Activated T-helper 1 cell treated with anti-CD3 and anti-CD28 coated beads, Interleukin-12 subunit alpha, Interleukin-12 subunit beta, Interleukin-2, Interleukin-4 antibody, amounts not matched to agents 30 ng/mL and 10 ng/mL and 1 ng/mL, durations not matched to agents 14 hours and 24 hours and 36 hours (primary cell): ENCODE measurements at regions not wholly inside any gene's neighbourhood (a gene's known extent, or its start where the extent isn't known, plus 50 kb on each side); places are given as distances from the start of the nearest gene placed in this dataset.
"Not testable (repeated sequence)": the region's sequence is repeated elsewhere in the genome, so short reads cannot be mapped to it uniquely, and the experiment has no call there.

Source experiments
- DNase-seq: peaks from one replicate; pipeline ENCODE4 v3.0.0; 2021; ENCODE audit warnings: low spot score
- H3K27ac Mint-ChIP-seq: one replicate; pipeline ENCODE4 v1.8.0; 2021; ENCODE audit warnings: mild to moderate bottlenecking, mixed read lengths
- H3K27me3 Mint-ChIP-seq: one replicate; pipeline ENCODE4 v1.8.0; 2022; ENCODE audit warnings: mild to moderate bottlenecking, moderate library complexity, mixed read lengths; ENCODE audit not compliant: insufficient read depth
- H3K36me3 Mint-ChIP-seq: one replicate; pipeline ENCODE4 v1.8.0; 2021; ENCODE audit warnings: low read depth, mixed read lengths
- H3K4me1 Mint-ChIP-seq: one replicate; pipeline ENCODE4 v1.8.0; 2021; ENCODE audit warnings: low read depth, mixed read lengths
- H3K4me3 Mint-ChIP-seq: one replicate; pipeline ENCODE4 v1.8.0; 2021; ENCODE audit warnings: mild to moderate bottlenecking, moderate library complexity, mixed read lengths
- H3K9me3 Mint-ChIP-seq: one replicate; pipeline ENCODE4 v1.8.0; 2021; ENCODE audit warnings: mixed read lengths
- intact Hi-C: fragments of 100-400 bp; cut with micrococcal nuclease; formaldehyde crosslinking; loops from one replicate; pipeline ENCODE4 v1.15.1; 2024

GRCh38 chr9:135286187-135286925 is 193.2 kb upstream of the PPP1R26 start:
- H3K4me3 Mint-ChIP-seq, H3K36me3 Mint-ChIP-seq, intact Hi-C loops, DNase-seq, H3K4me1 Mint-ChIP-seq, H3K9me3 Mint-ChIP-seq, H3K27ac Mint-ChIP-seq, H3K27me3 Mint-ChIP-seq: not testable (repeated sequence)

- DNase-seq = no peak
- Mint-ChIP-seq H3K4me1 (peaks cover 5% of the 10 kb centered on the region), H3K27me3 (peaks cover 5% of the 10 kb centered on the region), H3K9me3 (peaks cover 9% of the 10 kb centered on the region), H3K27ac (no peak overlapping the region), H3K4me3 (no peak overlapping the region), H3K36me3 (no peaks in the 10 kb centered on the region)
- intact Hi-C loops = no loop called here
These were observed 192.6 kb upstream of the PPP1R26 start for GRCh38 chr9:135286961-135287360.

- Mint-ChIP-seq H3K36me3 (no peaks in the 10 kb centered on the region), H3K4me3 (no peak overlapping the region), H3K27me3 (peaks cover 5% of the 10 kb centered on the region), H3K4me1 (peaks cover 5% of the 10 kb centered on the region), H3K9me3 (peaks cover 9% of the 10 kb centered on the region), H3K27ac (no peak overlapping the region)
- no peak for DNase-seq
- intact Hi-C loops = no loop called here
These were observed 192.0 kb upstream of the PPP1R26 start for GRCh38 chr9:135287627-135288026.

GRCh38 chr9:135288054-135288453 is 191.5 kb upstream of the PPP1R26 start:
- Mint-ChIP-seq H3K9me3 (peaks cover 9% of the 10 kb centered on the region), H3K36me3 (no peaks in the 10 kb centered on the region), H3K27me3 (peaks cover 5% of the 10 kb centered on the region), H3K27ac (no peak overlapping the region), H3K4me3 (no peak overlapping the region), H3K4me1 (peaks cover 5% of the 10 kb centered on the region)
- intact Hi-C loops = no loop called here
- no peak for DNase-seq

GRCh38 chr9:135289081-135289491 is 190.5 kb upstream of the PPP1R26 start:
- DNase-seq = no peak
- Mint-ChIP-seq H3K4me1 (peaks cover 5% of the 10 kb centered on the region), H3K9me3 (peaks cover 9% of the 10 kb centered on the region), H3K27ac (no peak overlapping the region), H3K27me3 (peaks cover 5% of the 10 kb centered on the region), H3K36me3 (no peaks in the 10 kb centered on the region), H3K4me3 (no peak overlapping the region)
- intact Hi-C loops = no loop called here

GRCh38 chr9:135290086-135290485 is 189.5 kb upstream of the PPP1R26 start:
- Mint-ChIP-seq H3K27me3 (peaks cover 7% of the 10 kb centered on the region), H3K4me3 (no peak overlapping the region), H3K36me3 (no peaks in the 10 kb centered on the region), H3K4me1 (peaks cover 5% of the 10 kb centered on the region), H3K27ac (no peak overlapping the region), H3K9me3 (peaks cover 9% of the 10 kb centered on the region)
- DNase-seq = no peak
- intact Hi-C loops = no loop called here

GRCh38 chr9:135290566-135290965 is 189.0 kb upstream of the PPP1R26 start:
- no peak overlapping the region for H3K27ac Mint-ChIP-seq
- H3K36me3 Mint-ChIP-seq = no peaks in the 10 kb centered on the region
- H3K4me3 Mint-ChIP-seq = no peak overlapping the region
- H3K27me3 Mint-ChIP-seq = peaks cover 9% of the 10 kb centered on the region
- DNase-seq = no peak
- intact Hi-C loops = no loop called here
- H3K9me3 Mint-ChIP-seq = peaks cover 9% of the 10 kb centered on the region
- peaks cover 5% of the 10 kb centered on the region for H3K4me1 Mint-ChIP-seq

- H3K4me1 Mint-ChIP-seq = peaks cover 5% of the 10 kb centered on the region
- H3K27ac Mint-ChIP-seq = no peak overlapping the region
- no peak for DNase-seq
- peaks cover 9% of the 10 kb centered on the region for H3K27me3 Mint-ChIP-seq
- H3K9me3 Mint-ChIP-seq = peaks cover 9% of the 10 kb centered on the region
- no peaks in the 10 kb centered on the region for H3K36me3 Mint-ChIP-seq
- H3K4me3 Mint-ChIP-seq = no peak overlapping the region
- intact Hi-C loops = no loop called here
These were observed 188.4 kb upstream of the PPP1R26 start for GRCh38 chr9:135291165-135291564.

GRCh38 chr9:135294836-135295235 is 184.7 kb upstream of the PPP1R26 start:
- DNase-seq = no peak
- Mint-ChIP-seq H3K4me3 (no peak overlapping the region), H3K27ac (no peak overlapping the region), H3K9me3 (no peaks in the 10 kb centered on the region), H3K4me1 (no peaks in the 10 kb centered on the region), H3K27me3 (peaks cover 9% of the 10 kb centered on the region), H3K36me3 (no peaks in the 10 kb centered on the region)
- intact Hi-C loops = no loop called here

GRCh38 chr9:135295551-135296300 is 183.9 kb upstream of the PPP1R26 start:
- H3K36me3 Mint-ChIP-seq = no peaks in the 10 kb centered on the region
- H3K27me3 Mint-ChIP-seq = peaks cover 12% of the 10 kb centered on the region
- no peak overlapping the region for H3K27ac Mint-ChIP-seq
- no peaks in the 10 kb centered on the region for H3K9me3 Mint-ChIP-seq
- H3K4me3 Mint-ChIP-seq = no peak overlapping the region
- no peak for DNase-seq
- intact Hi-C loops = no loop called here
- H3K4me1 Mint-ChIP-seq = no peaks in the 10 kb centered on the region

GRCh38 chr9:135296735-135297455 is 182.7 kb upstream of the PPP1R26 start:
- Mint-ChIP-seq H3K4me3 (no peak overlapping the region), H3K27me3 (peaks cover 7% of the 10 kb centered on the region), H3K27ac (no peak overlapping the region), H3K9me3 (no peaks in the 10 kb centered on the region), H3K36me3 (no peaks in the 10 kb centered on the region), H3K4me1 (no peaks in the 10 kb centered on the region)
- no peak for DNase-seq
- intact Hi-C loops = no loop called here

- DNase-seq = no peak
- intact Hi-C loops = no loop called here
- peaks cover under 1% of the 10 kb centered on the region for H3K4me1 Mint-ChIP-seq
- no peaks in the 10 kb centered on the region for H3K9me3 Mint-ChIP-seq
- H3K27me3 Mint-ChIP-seq = peaks cover 7% of the 10 kb centered on the region
- no peak overlapping the region for H3K4me3 Mint-ChIP-seq
- no peak overlapping the region for H3K27ac Mint-ChIP-seq
- no peaks in the 10 kb centered on the region for H3K36me3 Mint-ChIP-seq
These were observed 182.0 kb upstream of the PPP1R26 start for GRCh38 chr9:135297456-135298075.

- H3K36me3 Mint-ChIP-seq = no peaks in the 10 kb centered on the region
- H3K27ac Mint-ChIP-seq = no peak overlapping the region
- H3K27me3 Mint-ChIP-seq = peaks cover 7% of the 10 kb centered on the region
- no peaks in the 10 kb centered on the region for H3K9me3 Mint-ChIP-seq
- DNase-seq = no peak
- intact Hi-C loops = no loop called here
- peaks cover 11% of the 10 kb centered on the region for H3K4me1 Mint-ChIP-seq
- H3K4me3 Mint-ChIP-seq = no peak overlapping the region
These were observed 180.4 kb upstream of the PPP1R26 start for GRCh38 chr9:135299239-135299590.
